Rectal smooth muscle tissue (tissue), 1 donor: ENCODE measurements at regions not wholly inside any gene's neighbourhood (a gene's known extent, or its start where the extent isn't known, plus 50 kb on each side); places are given as distances from the start of the nearest gene placed in this dataset.
"Not testable (repeated sequence)": the region's sequence is repeated elsewhere in the genome, so short reads cannot be mapped to it uniquely, and the experiment has no call there.

Source experiments
- H3K27ac ChIP-seq: one replicate; pipeline ENCODE4 v1.7.0; 2013; ENCODE audit warnings: low read depth, low read length, inconsistent platforms
- H3K27me3 ChIP-seq: one replicate; pipeline ENCODE4 v1.7.0; 2013; ENCODE audit warnings: low read length; ENCODE audit not compliant: control insufficient read depth, insufficient read depth
- H3K36me3 ChIP-seq: one replicate; pipeline ENCODE4 v1.7.0; 2013; ENCODE audit warnings: low read length; ENCODE audit not compliant: control insufficient read depth, insufficient read depth
- H3K4me1 ChIP-seq: one replicate; pipeline ENCODE4 v1.7.0; 2013; ENCODE audit warnings: low read length; ENCODE audit not compliant: control insufficient read depth, insufficient read depth
- H3K4me3 ChIP-seq: one replicate; pipeline ENCODE4 v1.7.0; 2013; ENCODE audit warnings: low read length
- H3K9ac ChIP-seq: one replicate; pipeline ENCODE4 v1.7.0; 2013; ENCODE audit warnings: low read length

- Histone ChIP-seq H3K27ac (no peak overlapping the region), H3K9ac (no peak overlapping the region), H3K27me3 (no peaks in the 10 kb centered on the region), H3K36me3 (no peaks in the 10 kb centered on the region), H3K4me1 (peaks cover 7% of the 10 kb centered on the region), H3K4me3 (no peak overlapping the region)
These were observed 128.5 kb downstream of the ZNF330 start for GRCh38 chr4:141349236-141349635.

DNA sequence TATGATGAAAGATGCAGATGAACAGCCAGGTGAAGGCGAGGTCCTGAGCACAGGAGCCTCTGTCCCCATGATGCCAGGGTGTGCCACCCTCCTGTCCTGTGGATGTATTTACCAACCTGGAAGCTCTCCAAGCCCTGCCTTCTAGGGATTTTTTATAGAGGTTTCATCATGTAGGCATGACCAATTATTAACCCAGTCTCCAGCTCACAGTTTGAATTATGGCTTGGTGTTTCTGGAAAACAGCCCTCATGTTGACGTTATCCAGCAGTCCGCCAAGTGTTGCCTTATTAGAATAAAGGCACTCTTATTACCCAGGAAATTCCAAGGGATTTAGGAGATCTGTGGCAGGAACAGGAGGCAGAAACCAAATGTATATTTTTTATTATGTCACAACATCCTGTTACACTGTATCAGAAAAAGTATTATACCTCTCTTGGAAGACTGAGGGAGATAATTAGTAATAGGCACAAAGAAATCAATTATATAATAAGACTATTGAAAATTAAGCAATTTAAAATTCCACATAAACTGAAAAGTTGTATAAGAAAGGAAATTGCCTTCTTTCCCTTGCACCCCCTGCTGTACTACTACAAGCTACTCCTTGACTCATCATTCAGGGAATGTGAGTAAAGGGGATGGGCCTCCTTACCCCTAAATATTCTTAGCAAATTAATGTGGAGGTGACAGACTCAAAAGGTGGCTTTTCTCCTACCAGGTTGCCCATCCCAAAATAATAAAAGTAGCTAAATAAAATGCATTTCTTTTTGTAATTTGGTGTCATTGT lies 129.6 kb downstream of the ZNF330 start:
- H3K27ac ChIP-seq, result peak overlapping the region; percentile 52
- peaks cover 7% of the 10 kb centered on the region for H3K4me1 ChIP-seq
- no peaks in the 10 kb centered on the region for H3K27me3 ChIP-seq
- H3K4me3 ChIP-seq, result no peak overlapping the region
- no peak overlapping the region for H3K9ac ChIP-seq
- H3K36me3 ChIP-seq, result no peaks in the 10 kb centered on the region

DNA sequence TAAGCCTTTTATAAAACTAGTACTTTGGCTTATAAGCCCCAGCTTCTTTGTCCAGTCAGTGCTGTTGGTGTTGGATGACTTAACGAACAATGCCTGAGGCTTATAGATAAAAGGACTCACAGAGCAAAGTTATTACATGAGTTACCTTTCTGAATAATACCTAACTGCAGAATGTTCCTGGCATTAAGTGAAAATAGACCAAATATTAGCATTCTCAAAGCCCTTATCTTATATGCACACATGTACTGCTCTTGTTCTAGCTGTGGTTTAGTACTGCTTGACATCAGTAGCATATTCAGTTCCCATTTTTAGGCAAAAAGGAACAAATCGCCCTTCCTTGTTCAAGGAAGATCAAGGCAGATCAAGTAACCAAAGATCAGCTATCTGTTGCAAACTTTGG lies 131.6 kb downstream of the ZNF330 start:
- Histone ChIP-seq H3K4me3 (no peak overlapping the region), H3K36me3 (no peaks in the 10 kb centered on the region), H3K4me1 (peaks cover 7% of the 10 kb centered on the region), H3K27me3 (no peaks in the 10 kb centered on the region), H3K9ac (no peak overlapping the region), H3K27ac (no peak overlapping the region)

- Histone ChIP-seq H3K4me1 (peaks cover 5% of the 10 kb centered on the region), H3K36me3 (no peaks in the 10 kb centered on the region), H3K27me3 (no peaks in the 10 kb centered on the region), H3K4me3 (no peak overlapping the region), H3K27ac (no peak overlapping the region), H3K9ac (no peak overlapping the region)
These were observed 132.3 kb downstream of the ZNF330 start for GRCh38 chr4:141352909-141353525.

- Histone ChIP-seq H3K4me3 (no peak overlapping the region), H3K36me3 (no peaks in the 10 kb centered on the region), H3K27me3 (no peaks in the 10 kb centered on the region), H3K27ac (no peak overlapping the region), H3K9ac (no peak overlapping the region), H3K4me1 (no peaks in the 10 kb centered on the region)
These were observed 135.7 kb downstream of the ZNF330 start for GRCh38 chr4:141356321-141356962.

DNA sequence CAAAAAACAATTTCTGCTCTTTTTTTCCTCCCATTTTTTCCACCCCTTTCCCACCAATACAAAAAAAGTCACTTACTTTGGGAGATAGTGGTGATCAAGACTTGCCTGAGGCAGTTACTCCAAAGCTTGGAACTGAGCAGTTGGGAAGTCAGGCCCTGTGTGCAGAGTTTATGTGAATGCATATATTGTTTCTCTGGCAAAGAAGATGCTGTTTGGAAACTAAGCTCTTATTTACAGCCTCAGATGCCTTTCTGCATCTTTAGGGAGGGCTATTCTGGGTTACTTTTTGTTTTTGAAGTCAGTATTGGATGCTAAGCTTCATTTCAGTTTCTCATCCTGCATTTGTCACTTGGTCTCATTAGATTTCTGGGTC lies 136.3 kb downstream of the ZNF330 start:
- H3K4me3 ChIP-seq, result no peak overlapping the region
- no peak overlapping the region for H3K9ac ChIP-seq
- H3K4me1 ChIP-seq, result no peaks in the 10 kb centered on the region
- no peak overlapping the region for H3K27ac ChIP-seq
- H3K27me3 ChIP-seq, result no peaks in the 10 kb centered on the region
- H3K36me3 ChIP-seq, result no peaks in the 10 kb centered on the region

DNA sequence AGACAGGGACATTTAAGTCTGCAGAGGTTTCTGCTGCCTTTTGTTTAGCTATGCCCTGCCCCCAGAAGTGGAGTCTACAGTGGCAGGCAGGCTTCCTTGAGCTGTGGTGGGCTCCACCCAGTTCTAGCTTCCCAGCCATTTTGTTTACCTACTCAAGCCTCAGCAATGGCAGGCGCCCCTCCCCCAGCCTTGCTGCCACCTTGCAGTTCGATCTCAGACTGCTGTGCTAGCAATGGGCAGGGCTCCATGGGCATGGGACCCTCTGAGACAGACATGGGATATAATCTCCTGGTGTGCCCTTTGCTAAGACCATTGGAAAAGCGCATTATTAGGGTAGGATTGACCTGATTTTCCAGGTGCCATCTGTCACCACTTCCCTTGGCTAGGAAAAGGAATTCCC lies 147.5 kb downstream of the ZNF330 start:
- not testable (repeated sequence) for H3K4me1 ChIP-seq, H3K27ac ChIP-seq, H3K9ac ChIP-seq, H3K36me3 ChIP-seq, H3K27me3 ChIP-seq, H3K4me3 ChIP-seq

DNA sequence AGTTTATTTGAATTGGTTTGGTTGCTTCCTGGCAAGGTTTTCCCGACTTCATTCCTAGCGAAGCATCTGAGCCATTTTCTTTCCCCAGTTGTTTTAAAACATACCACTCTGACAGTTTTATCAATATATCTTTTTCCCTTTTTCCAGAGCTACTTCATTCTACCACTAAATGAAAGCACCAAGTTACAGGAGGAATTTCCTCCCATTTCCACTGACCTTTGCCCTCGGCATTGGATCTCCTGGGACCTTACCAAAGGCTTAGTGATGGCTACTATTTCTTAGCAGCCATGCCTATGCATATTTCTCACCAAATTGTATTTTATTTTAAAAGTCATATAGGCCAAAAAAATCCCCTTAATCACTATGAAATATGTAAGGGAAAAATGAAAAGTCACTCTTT lies 150.5 kb downstream of the ZNF330 start:
- H3K9ac ChIP-seq, result no peak overlapping the region
- H3K27me3 ChIP-seq, result no peaks in the 10 kb centered on the region
- no peak overlapping the region for H3K4me3 ChIP-seq
- H3K4me1 ChIP-seq, result no peaks in the 10 kb centered on the region
- no peaks in the 10 kb centered on the region for H3K36me3 ChIP-seq
- H3K27ac ChIP-seq, result no peak overlapping the region

- Histone ChIP-seq H3K27ac (no peak overlapping the region), H3K9ac (no peak overlapping the region), H3K4me3 (no peak overlapping the region), H3K36me3 (no peaks in the 10 kb centered on the region), H3K4me1 (no peaks in the 10 kb centered on the region), H3K27me3 (no peaks in the 10 kb centered on the region)
These were observed 155.2 kb downstream of the ZNF330 start for GRCh38 chr4:141375855-141376254.

DNA sequence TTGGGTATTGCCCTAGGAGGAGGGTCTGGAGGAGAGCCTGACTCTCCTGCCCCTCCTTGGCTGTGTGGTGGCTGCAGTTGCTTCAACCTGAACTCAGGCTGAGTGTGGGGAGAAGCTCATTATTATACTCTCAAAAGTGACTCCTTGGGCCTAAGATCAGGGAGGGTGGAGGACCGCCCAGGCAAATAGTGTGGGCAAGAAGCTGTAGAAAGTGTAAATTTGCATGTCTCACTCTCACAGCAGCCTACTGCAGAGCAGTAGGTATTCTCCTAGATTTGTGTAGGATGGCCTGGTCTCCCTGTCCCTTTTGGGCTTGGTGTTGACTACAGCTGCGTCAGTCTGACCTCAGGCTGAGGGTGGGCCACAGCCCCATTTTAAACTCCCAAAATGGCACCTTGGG lies 156.1 kb downstream of the ZNF330 start:
- H3K4me3 ChIP-seq, result no peak overlapping the region
- H3K36me3 ChIP-seq, result no peaks in the 10 kb centered on the region
- no peaks in the 10 kb centered on the region for H3K4me1 ChIP-seq
- H3K27me3 ChIP-seq, result no peaks in the 10 kb centered on the region
- H3K9ac ChIP-seq, result no peak overlapping the region
- H3K27ac ChIP-seq, result no peak overlapping the region

- H3K27ac ChIP-seq, result peak overlapping the region; percentile 33
These were observed 166.6 kb downstream of the ZNF330 start for GRCh38 chr4:141387299-141387698.

GRCh38 chr4:141388481-141388880 lies 167.8 kb downstream of the ZNF330 start:
- Histone ChIP-seq H3K9ac (no peak overlapping the region), H3K27ac (peak overlapping the region; percentile 25), H3K27me3 (no peaks in the 10 kb centered on the region), H3K36me3 (no peaks in the 10 kb centered on the region), H3K4me1 (no peaks in the 10 kb centered on the region), H3K4me3 (no peak overlapping the region)

More at GRCh38 chr4:141387299-141387698, 166.6 kb downstream of the ZNF330 start:
- H3K4me3 ChIP-seq, result no peak overlapping the region
- H3K4me1 ChIP-seq, result no peaks in the 10 kb centered on the region
- no peaks in the 10 kb centered on the region for H3K27me3 ChIP-seq
- no peak overlapping the region for H3K9ac ChIP-seq
- no peaks in the 10 kb centered on the region for H3K36me3 ChIP-seq
